IMR-90 (cell line): ENCODE measurements at regions not wholly inside any gene's neighbourhood (a gene's known extent, or its start where the extent isn't known, plus 50 kb on each side); places are given as distances from the start of the nearest gene placed in this dataset.

Experiments
- ATAC-seq: fragments of 200-7000 bp; cut with Tn5 transposase; 2 replicates; pipeline ENCODE4 v1.9.1; 2020; ENCODE audit warnings: low read depth, mild to moderate bottlenecking, moderate library complexity
- BruUV-seq: library from RNA; stranded (reverse); fragments of 400-500 nt; replicated peaks from 2 replicates; lab custom pipeline; 2021; lab: Mats Ljungman, UMichigan
- CTCF ChIA-PET: fragments of 300-600 bp; formaldehyde crosslinking; extraction: SDS; loops from one replicate; lab custom pipeline; 2021; ENCODE audit warnings: antibody characterized with exemption; lab: Yijun Ruan, JAX
- POLR2A ChIA-PET: fragments of 300-600 bp; sonication (Branson Sonifier 250); formaldehyde crosslinking; loops from one replicate; lab custom pipeline; 2022; ENCODE audit warnings: antibody characterized with exemption; ENCODE audit not compliant: unreplicated experiment; lab: Charles Lee
- DNase-seq: peaks from one replicate; pipeline ENCODE4 v3.0.0; 2013
- H2AFZ ChIP-seq: replicated peaks from 2 replicates; pipeline ENCODE3; 2013; ENCODE audit warnings: low read length, mild to moderate bottlenecking; ENCODE audit not compliant: poor library complexity
- H2AK5ac ChIP-seq: 2 replicates; pipeline ENCODE4 v1.6.1; 2013; ENCODE audit warnings: low read depth, low read length, inconsistent platforms
- H2AK9ac ChIP-seq: replicated peaks from 2 replicates; pipeline ENCODE3; 2013; ENCODE audit warnings: mild to moderate bottlenecking, low read depth, low read length, moderate library complexity; ENCODE audit not compliant: poor library complexity
- H2BK120ac ChIP-seq: 2 replicates; pipeline ENCODE4 v1.6.1; 2013; ENCODE audit warnings: low read depth, low read length, inconsistent platforms
- H2BK15ac ChIP-seq: 3 replicates; pipeline ENCODE4 v1.6.1; 2013; ENCODE audit warnings: low read depth, low read length, inconsistent platforms
- H2BK20ac ChIP-seq: 2 replicates; pipeline ENCODE4 v1.6.1; 2013; ENCODE audit warnings: low read depth, mild to moderate bottlenecking, inconsistent platforms, low read length, moderate library complexity
- H2BK5ac ChIP-seq: 2 replicates; pipeline ENCODE4 v1.6.1; 2013; ENCODE audit warnings: mild to moderate bottlenecking, low read depth, low read length, inconsistent platforms; ENCODE audit not compliant: poor library complexity, severe bottlenecking
- H3K14ac ChIP-seq: replicated peaks from 2 replicates; pipeline ENCODE4 v1.6.1; 2013; ENCODE audit warnings: low read depth, low read length, inconsistent platforms
- H3K18ac ChIP-seq: 2 replicates; pipeline ENCODE4 v1.6.1; 2013; ENCODE audit warnings: low read depth, low read length, control low read depth
- H3K23ac ChIP-seq: 2 replicates; pipeline ENCODE4 v1.6.1; 2013; ENCODE audit warnings: low read depth, low read length, inconsistent platforms
- H3K27ac ChIP-seq: 2 replicates; pipeline ENCODE4 v1.5.1; 2013; ENCODE audit warnings: mild to moderate bottlenecking, control low read depth, low read length; ENCODE audit not compliant: insufficient read depth
- H3K27me3 ChIP-seq: 2 replicates; pipeline ENCODE4 v1.6.1; 2013; ENCODE audit warnings: low read length; ENCODE audit not compliant: control insufficient read depth, insufficient read depth
- H3K36me3 ChIP-seq: 2 replicates; pipeline ENCODE4 v1.6.1; 2013; ENCODE audit warnings: low read length, mixed read lengths; ENCODE audit not compliant: control insufficient read depth, insufficient read depth
- H3K4ac ChIP-seq: 2 replicates; pipeline ENCODE4 v1.6.1; 2013; ENCODE audit warnings: low read depth, low read length, inconsistent platforms
- H3K4me1 ChIP-seq: 2 replicates; pipeline ENCODE4 v1.6.1; 2013; ENCODE audit warnings: low read length, mixed read lengths; ENCODE audit not compliant: control insufficient read depth, insufficient read depth
- H3K4me2 ChIP-seq: 2 replicates; pipeline ENCODE4 v1.6.1; 2013; ENCODE audit warnings: low read depth, mild to moderate bottlenecking, control low read depth, low read length, moderate library complexity
- H3K4me3 ChIP-seq: 2 replicates; pipeline ENCODE4 v1.5.1; 2013; ENCODE audit warnings: low read depth, mild to moderate bottlenecking, control low read depth, low read length, moderate library complexity; ENCODE audit not compliant: insufficient read depth
- H3K56ac ChIP-seq: 2 replicates; pipeline ENCODE4 v1.6.1; 2013; ENCODE audit warnings: low read length, inconsistent platforms; ENCODE audit not compliant: insufficient read depth; ENCODE audit errors: extremely low read depth
- H3K79me1 ChIP-seq, 2 experiments: 2 replicates each; pipeline ENCODE4 v1.6.1; 2013; ENCODE audit warnings: low read length in 2 of 2, inconsistent platforms in 1 of 2, low read depth in 1 of 2
- H3K9ac ChIP-seq: 2 replicates; pipeline ENCODE4 v1.6.1; 2013; ENCODE audit warnings: low read depth, low read length, control low read depth
- H3K9me1 ChIP-seq: 2 replicates; pipeline ENCODE4 v1.6.1; 2013; ENCODE audit warnings: low read length, inconsistent platforms; ENCODE audit not compliant: insufficient read depth
- H3K9me3 ChIP-seq: 2 replicates; pipeline ENCODE4 v1.6.1; 2013; ENCODE audit warnings: low read length; ENCODE audit not compliant: control insufficient read depth, insufficient read depth
- H4K20me1 ChIP-seq: 2 replicates; pipeline ENCODE4 v1.6.1; 2013; ENCODE audit warnings: low read length, inconsistent platforms; ENCODE audit not compliant: insufficient read depth
- H4K5ac ChIP-seq: 2 replicates; pipeline ENCODE4 v1.6.1; 2013; ENCODE audit warnings: mild to moderate bottlenecking, low read depth, low read length, control low read depth
- H4K8ac ChIP-seq, 2 experiments: 2 replicates each; pipeline ENCODE4 v1.6.1; 2013; ENCODE audit warnings: low read depth in 2 of 2, low read length in 2 of 2, control low read depth in 1 of 2, inconsistent platforms in 1 of 2
- H4K91ac ChIP-seq: 2 replicates; pipeline ENCODE4 v1.6.1; 2013; ENCODE audit warnings: low read depth, low read length, inconsistent platforms; ENCODE audit not compliant: insufficient read depth
- BHLHE40 ChIP-seq: fragments of 150-350 bp; IDR thresholded peaks from 2 replicates; pipeline ENCODE4 v1.6.1; 2016; ENCODE audit warnings: mild to moderate bottlenecking, low read depth, low read length
- CEBPB ChIP-seq: IDR thresholded peaks from 2 replicates; pipeline ENCODE4 v1.6.1; 2012; ENCODE audit warnings: low read depth, low read length, improper control_type of control experiment
- CHD1 ChIP-seq: IDR thresholded peaks from 2 replicates; pipeline ENCODE4 v1.6.1; 2012; ENCODE audit warnings: low read depth, low read length, improper control_type of control experiment
- FOS ChIP-seq: fragments of 150-350 bp; IDR thresholded peaks from 2 replicates; pipeline ENCODE4 v1.6.1; 2016; ENCODE audit warnings: low read depth, low read length
- MAZ ChIP-seq: IDR thresholded peaks from 2 replicates; pipeline ENCODE4 v1.6.1; 2012; ENCODE audit warnings: low read depth, mild to moderate bottlenecking, low read length, improper control_type of control experiment, moderate library complexity, borderline replicate concordance
- MXI1 ChIP-seq: IDR thresholded peaks from 2 replicates; pipeline ENCODE4 v1.6.1; 2012; ENCODE audit warnings: low read depth, mild to moderate bottlenecking, low read length, moderate library complexity, borderline replicate concordance
- NFE2L2 ChIP-seq: fragments of 150-350 bp; IDR thresholded peaks from 2 replicates; pipeline ENCODE4 v1.6.1; 2016; ENCODE audit warnings: low read depth, mild to moderate bottlenecking, low read length
- RFX5 ChIP-seq: IDR thresholded peaks from 2 replicates; pipeline ENCODE4 v1.8.0; 2012; ENCODE audit warnings: low read depth, mild to moderate bottlenecking, low read length, moderate library complexity
- USF2 ChIP-seq: fragments of 150-350 bp; IDR thresholded peaks from 2 replicates; pipeline ENCODE4 v1.6.1; 2017; ENCODE audit warnings: mild to moderate bottlenecking, antibody characterized with exemption, low read length, low read depth
- WGBS, 2 experiments: methylation state at CpG; one replicate each; pipeline versions ENCODE4 v1.1.5 to v1.1.7; 2013; ENCODE audit warnings: missing lambda C conversion rate in 2 of 2; ENCODE audit not compliant: insufficient read length in 1 of 2; ENCODE audit errors: extremely low coverage in 2 of 2; 5-methylcytosine and 5-hydroxymethylcytosine counted together
- dilution Hi-C: fragments of 300-500 bp; cut with HindIII; formaldehyde crosslinking; loops from one replicate; pipeline ENCODE4 v1.14.3; 2018; ENCODE audit warnings: low sequenced_read_pairs; ENCODE audit not compliant: unreplicated experiment
- in situ Hi-C: fragments of 300-500 bp; cut with MboI; formaldehyde crosslinking; loops from 3 replicates; pipeline ENCODE4 v1.14.3; 2019; ENCODE audit warnings: low sequenced_read_pairs, inconsistent platforms, mixed read lengths
- intact Hi-C: fragments of 100-400 bp; cut with micrococcal nuclease; formaldehyde crosslinking; loops from 2 replicates; pipeline ENCODE4 v1.10.0; 2022
- TF ChIP-seq, protein P1 (sequence below): fragments of 150-350 bp; IDR thresholded peaks from 2 replicates; pipeline ENCODE4 v1.6.1; 2016; ENCODE audit warnings: low read depth, mild to moderate bottlenecking, low read length, moderate library complexity, borderline replicate concordance

DNA sequence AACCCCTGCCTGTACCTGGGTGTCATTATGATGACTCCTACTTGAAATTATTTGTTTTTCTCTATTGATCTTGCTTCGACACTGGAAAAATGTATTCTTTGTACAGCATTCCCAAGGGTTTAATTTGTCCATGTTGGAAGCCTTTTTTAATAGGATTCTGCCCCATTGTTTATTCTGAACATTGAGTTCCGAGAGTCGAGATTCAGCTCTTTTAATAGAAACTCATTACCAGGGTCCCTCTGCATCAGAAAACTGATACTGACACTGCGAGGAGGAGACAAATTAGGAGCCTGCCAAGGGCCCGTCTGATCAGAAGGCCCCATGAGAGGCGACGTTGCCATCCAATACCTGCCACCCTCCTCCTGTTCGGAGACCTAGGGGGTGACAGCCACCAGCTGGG is 260.5 kb upstream of the ZMIZ1 start:
- Histone ChIP-seq H2BK120ac (no peak overlapping the region), H3K23ac (no peak overlapping the region), H2AFZ (no peak overlapping the region), H3K14ac (no peak overlapping the region), H3K4me3 (no peak overlapping the region), H3K27ac (no peak overlapping the region), H2AK5ac (no peak overlapping the region), H3K4ac (no peak overlapping the region), H4K5ac (no peak overlapping the region), H4K20me1 (peaks cover 3% of the 10 kb centered on the region; the same call in 1 of the 2 replicates), H2AK9ac (no peak overlapping the region), H3K4me2 (no peak overlapping the region), H4K91ac (no peak overlapping the region), H3K9me1 (peaks cover 10% of the 10 kb centered on the region), H2BK20ac (no peak overlapping the region), H3K56ac (no peak overlapping the region), H3K9ac (no peak overlapping the region), H3K79me1 (no peaks in the 10 kb centered on the region), H3K36me3 (no peaks in the 10 kb centered on the region), H3K18ac (no peak overlapping the region), H2BK15ac (no peak overlapping the region), H3K9me3 (peaks cover 10% of the 10 kb centered on the region), H4K8ac (no peak overlapping the region), H3K27me3 (peaks cover 29% of the 10 kb centered on the region), H3K4me1 (peaks cover 29% of the 10 kb centered on the region), H2BK5ac (no peak overlapping the region)
- in situ Hi-C loops (no loop called here), dilution Hi-C loops (no loop called here), intact Hi-C loops (loop anchor here (5.0 kb wide), 1 partner anchor 259 kb away; the partner anchor contains the start of gene ZMIZ1)
- ATAC-seq, result no peak
- no peak for DNase-seq
- POLR2A ChIA-PET, result no interaction called here
- TF ChIP-seq NFE2L2, result no peak
- TF ChIP-seq FOS, result no peak
- no peak for TF ChIP-seq CEBPB
- TF ChIP-seq, protein P1, sequence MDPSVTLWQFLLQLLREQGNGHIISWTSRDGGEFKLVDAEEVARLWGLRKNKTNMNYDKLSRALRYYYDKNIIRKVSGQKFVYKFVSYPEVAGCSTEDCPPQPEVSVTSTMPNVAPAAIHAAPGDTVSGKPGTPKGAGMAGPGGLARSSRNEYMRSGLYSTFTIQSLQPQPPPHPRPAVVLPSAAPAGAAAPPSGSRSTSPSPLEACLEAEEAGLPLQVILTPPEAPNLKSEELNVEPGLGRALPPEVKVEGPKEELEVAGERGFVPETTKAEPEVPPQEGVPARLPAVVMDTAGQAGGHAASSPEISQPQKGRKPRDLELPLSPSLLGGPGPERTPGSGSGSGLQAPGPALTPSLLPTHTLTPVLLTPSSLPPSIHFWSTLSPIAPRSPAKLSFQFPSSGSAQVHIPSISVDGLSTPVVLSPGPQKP, result no peak
- no peak for TF ChIP-seq MXI1
- no peak for TF ChIP-seq USF2
- no peak for TF ChIP-seq BHLHE40
- no peak for TF ChIP-seq RFX5
- TF ChIP-seq MAZ, result no peak
- no peak for TF ChIP-seq CHD1
- 83% methylated on average over 2 of the region's 8 CpGs; no CpG with 5 or more reads in 1 of the 2 experiments for WGBS, 2 experiments
- BruUV-seq, result no TSS peak
- CTCF ChIA-PET, result interaction anchor here (0.6 kb wide), 1 partner anchor 949 kb away, joined by 3 read pairs; no protein-coding TSS in a partner anchor
